GM18868 (cell line): ENCODE measurements at regions not wholly inside any gene's neighbourhood (a gene's known extent, or its start where the extent isn't known, plus 50 kb on each side); places are given as distances from the start of the nearest gene placed in this dataset.
"Not testable (repeated sequence)": the region's sequence is repeated elsewhere in the genome, so short reads cannot be mapped to it uniquely, and the experiment has no call there.

Experiments
- ATAC-seq: cut with Tn5 transposase; IDR thresholded peaks from one replicate; pipeline ENCODE4 v1.9.1; 2021; ENCODE audit warnings: mild to moderate bottlenecking, moderate library complexity; ENCODE audit not compliant: unreplicated experiment

- ATAC-seq: not testable (repeated sequence)
Measured at GRCh38 chr6:44017307-44017706, 109.9 kb downstream of the MRPL14 start.

- no peak for ATAC-seq
Measured at GRCh38 chr6:44016131-44016870, 111.0 kb downstream of the MRPL14 start.

GRCh38 chr6:44012078-44012493, 115.2 kb downstream of the MRPL14 start:
- no peak for ATAC-seq

DNA sequence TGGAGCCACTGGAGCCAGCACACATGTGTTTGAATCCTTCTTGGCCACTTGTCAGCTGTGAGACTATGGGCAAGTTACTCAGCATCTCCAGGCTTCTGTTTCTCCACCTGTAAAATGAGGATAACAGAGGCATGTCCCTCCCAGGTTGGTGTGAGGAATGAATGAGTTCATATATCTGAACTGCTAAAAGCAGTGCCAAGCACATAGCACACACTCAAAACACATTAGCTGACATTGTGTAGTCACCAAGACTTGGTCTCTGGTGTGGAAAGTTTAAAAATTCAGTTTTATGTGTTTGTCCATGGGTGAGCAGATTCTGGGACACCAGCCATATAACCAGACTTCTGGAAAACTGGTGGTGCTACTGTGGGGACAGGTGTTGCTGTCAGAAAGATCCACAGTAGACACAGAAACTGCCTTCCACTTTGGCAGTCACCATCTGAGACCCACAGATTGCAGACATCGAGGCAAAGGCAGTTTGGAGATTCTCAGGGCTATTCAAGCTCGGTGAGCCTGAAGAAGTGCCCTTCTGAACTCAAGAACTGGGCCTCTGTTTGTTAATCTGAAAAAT, 115.8 kb downstream of the MRPL14 start:
- no peak for ATAC-seq

DNA sequence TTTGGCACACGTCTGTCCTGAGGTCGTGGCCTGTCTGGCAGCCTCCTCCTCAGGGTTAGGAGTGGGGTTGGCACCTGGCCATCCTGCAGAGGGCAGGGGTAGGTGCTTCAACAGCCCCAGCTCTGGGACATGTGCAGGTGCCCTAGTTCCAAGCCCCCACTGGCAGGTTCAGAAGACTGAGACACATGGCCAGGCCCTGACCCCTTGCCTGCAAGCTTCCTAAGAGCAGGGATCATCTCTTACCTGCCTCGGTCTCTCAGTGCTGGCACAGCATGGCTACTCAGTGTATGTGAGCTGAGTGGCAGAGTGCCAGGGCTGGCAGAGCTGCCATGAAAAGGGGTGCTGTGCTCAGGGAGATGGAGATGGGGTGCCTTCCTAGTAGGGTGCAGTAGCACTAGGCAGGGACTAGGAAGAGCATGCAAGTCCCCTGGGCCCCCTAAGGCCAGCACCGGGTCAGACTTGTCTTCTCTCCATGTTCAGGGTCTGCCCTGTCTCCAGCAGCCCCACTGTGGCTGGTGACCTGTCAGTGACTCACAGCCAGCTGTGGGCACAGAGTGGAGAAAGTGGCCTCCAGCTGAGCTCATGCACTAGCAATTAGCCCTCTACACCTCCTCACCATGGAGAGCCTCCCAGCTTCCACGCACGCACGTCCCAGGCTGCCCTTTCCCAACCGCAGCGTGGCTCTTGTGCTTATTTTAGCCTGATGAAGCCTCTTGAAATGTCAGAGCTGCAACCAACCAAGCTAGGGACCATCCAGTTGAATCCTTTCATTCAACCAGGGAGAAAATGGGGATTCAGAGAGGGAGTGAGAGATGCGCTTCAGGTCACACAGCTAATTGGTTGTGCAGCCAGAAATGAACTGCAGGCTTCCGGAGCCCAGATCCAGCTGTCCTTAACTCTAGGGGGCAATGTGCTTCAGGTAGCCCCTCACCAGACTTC, 116.6 kb downstream of the MRPL14 start:
- ATAC-seq: no peak

DNA sequence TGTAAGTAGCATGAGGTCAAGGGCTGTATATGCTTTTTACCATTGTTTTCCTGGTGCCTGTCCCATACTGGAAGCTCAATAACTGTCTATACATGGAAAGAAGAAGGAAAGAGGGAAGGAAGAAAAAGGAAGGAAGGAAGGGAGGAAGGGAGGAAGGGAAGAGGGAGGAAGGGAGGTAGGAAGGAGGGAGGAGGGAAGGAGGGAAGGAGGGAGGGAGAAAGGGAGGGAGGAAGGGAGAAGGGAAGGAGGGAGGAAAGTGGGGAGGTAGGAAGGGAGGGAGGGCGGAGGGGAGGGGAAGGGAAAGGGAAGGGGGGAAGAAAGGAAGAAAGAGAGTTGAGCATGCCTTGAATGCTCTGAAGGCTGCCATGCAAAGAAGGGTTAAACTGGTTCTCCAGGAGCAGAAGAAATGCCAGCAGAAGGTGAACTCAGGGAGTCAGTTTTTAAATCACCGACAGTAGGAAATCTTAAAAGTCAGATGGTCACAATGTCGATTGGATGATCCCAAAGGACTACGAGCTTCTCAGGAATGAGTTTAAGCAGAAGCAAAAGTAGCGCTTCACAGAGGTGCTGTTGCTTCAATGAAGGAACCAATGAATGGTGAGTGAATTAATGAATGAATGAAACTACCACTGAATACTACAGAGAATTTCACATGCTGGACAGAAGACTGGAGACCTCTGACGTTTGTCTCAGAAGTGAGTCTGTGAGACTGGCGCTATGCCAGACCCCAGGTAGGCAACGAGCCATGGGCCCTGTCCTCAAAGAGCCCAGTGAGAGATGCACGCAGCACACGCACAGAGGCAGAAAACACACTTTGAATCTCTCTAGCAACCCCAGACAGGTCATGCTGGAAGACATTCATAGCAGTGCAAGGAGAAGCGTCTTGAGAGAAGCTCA, 117.6 kb downstream of the MRPL14 start:
- ATAC-seq: no peak

- no peak for ATAC-seq
Measured at GRCh38 chr6:44008821-44009370, 118.4 kb downstream of the MRPL14 start.

DNA sequence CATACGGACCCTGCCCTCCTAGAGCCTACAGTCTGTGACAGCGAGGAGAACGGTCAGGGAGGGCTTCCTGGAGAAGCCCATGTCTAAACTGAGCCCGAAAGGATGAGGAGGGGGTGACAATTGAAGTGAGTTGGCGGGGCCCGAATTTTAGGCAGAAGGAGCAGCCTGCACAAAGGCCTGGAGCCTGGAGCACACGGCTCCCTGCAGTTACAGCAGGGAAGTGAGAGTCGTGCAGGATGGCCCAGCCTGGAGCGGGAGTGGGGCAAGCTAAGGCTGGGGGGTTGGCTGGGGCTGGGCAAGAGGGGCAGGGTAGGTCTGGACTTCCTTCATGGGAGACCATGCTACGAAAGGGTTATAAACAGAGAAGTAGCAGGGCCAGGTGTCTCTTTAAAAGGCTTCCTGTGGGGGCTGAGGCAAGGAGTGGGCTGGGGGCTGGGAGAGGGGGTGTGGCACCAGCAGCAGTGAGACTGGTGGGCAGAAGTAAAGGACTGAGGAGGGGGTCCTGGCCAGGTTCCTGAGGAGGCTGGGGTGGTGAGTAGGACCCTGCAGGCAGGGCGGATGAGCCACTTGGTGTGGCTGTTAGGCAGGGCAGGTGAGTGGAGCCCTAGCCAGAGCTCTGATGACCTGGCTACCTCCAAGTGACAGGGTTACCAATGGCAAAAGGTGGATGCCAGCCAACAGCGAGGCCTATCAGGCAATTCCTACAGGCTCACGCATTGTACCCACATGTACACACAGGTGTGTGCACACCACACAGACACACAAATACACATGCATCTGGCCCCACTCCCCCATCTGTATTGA, 119.2 kb downstream of the MRPL14 start:
- no peak for ATAC-seq

DNA sequence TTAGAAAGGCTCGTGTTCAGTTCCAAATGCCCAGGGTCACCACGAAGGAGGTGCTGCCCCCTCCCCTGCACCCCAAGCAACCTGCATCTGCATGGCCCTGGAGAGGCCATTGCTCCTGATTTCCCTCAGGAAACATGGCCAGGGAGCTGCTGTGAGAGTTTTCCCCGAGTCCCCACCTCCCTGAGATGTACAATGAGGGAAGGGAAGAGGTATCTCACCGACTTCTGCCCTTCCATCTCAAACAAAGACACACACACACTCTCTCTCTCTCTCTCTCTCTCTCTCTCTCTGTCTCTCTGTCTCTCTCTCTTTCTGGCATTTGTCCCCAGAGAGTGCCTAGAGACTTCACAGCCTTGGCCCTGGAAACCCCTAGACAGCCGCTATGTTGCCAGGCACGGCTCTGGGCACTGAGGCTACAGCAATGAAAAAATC, 120.4 kb downstream of the MRPL14 start:
- ATAC-seq: no peak

DNA sequence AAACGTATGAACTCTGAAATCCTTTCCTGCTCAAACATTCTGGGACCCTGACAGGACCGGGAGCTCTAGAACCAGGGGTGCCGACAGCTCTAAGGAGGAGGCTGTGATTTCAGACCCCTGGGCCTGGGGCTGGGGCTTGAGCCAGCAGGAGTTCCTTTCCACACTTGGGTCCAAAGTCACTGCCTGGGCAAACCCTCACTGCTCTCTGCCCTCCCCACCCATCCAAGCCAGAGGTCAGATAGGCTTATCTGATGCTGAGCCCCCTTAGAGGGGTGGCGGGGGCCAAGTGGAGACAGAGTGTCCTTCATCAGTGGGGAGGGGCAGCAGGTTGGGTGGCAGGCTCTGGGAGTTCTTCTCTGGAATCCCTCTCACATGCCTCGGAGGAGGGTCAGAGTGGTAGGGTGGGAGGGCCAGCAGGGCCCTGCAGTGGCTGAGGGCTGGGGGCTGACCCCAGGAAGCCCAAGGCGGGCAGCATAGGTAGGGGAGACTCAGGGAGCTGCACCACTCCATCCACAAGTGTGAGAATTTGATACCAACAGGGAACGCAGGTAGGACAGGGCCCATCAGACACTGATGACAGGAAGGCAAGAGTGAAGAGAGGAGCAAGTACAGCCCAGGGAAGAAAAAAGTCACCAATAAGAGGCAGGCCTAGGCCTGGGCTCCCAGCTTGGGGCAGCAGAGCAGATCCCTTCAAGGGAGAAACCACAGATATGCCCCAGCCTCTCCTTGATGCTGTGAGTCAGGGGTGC, 121.0 kb downstream of the MRPL14 start:
- ATAC-seq: no peak

- ATAC-seq: no peak
Measured at GRCh38 chr6:44005507-44005903, 121.7 kb downstream of the MRPL14 start.

- ATAC-seq: no peak
Measured at GRCh38 chr6:44004625-44005506, 122.4 kb downstream of the MRPL14 start.

- ATAC-seq: no peak
Measured at GRCh38 chr6:44004136-44004535, 123.1 kb downstream of the MRPL14 start.

DNA sequence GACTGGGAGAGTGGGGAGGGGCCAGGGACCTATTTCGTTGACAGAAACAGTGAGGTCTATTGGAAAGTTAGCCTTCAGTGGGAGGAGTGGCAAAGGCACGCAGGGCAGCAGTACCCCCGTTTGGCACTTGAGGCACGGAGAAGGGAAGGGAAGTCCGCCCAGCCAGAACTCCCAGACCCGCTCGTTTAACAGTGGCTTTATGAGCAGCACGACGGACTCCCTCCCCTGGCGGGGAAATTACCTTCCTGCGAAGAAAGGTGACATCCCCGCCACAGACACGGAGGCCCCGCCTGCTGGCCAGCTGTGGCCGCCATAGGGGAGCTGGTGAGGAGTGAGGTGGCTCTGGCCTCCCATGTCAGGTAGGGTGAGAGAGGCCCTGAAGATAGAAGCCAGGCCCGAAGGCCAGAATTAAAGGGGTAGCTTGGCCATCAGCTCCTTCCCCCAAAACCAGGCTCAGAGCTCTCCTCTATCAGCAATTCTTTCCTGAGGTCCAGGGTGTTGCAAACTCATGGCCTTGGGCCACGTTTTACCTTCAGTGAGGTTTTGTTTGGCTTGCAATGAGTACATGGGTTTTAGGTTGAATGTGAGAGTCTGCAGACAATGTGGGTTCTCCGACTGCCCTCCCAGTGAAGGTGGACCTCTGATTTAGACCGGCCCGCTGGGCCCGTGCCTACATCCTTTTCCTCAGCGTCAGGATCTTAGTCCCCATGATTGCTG, 123.7 kb downstream of the MRPL14 start:
- no peak for ATAC-seq

GRCh38 chr6:44002593-44003344, 124.5 kb downstream of the MRPL14 start:
- ATAC-seq: no peak

DNA sequence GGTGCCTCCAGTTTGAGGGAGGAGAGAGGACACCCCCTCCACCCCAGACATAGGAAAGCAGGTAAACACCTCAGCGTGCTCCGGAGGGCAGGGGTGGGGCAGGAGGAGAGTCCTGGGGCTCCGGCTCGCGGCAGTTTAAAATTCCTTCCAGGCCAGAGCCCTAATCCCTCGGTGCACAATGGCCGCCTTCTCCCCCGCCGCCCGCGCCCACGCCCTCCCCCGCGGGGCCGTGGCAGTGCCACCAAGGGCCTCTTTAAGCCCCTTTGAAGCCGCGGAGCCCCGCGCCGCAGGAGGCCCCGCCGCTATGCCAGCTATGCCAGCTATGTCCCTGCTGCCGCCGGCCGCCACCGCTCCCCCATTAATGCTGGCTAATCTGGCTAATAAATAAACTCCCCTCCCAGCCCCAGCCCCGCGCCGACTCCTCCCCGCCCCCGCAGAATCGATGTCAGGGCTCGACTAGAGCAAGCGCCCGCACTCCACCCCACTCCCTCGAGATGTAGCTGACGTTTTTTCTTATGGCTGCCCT, 125.1 kb downstream of the MRPL14 start:
- no peak for ATAC-seq
